ENCODE measurements at regions not wholly inside any gene's neighbourhood (a gene's known extent, or its start where the extent isn't known, plus 50 kb on each side); places are given as distances from the start of the nearest gene placed in this dataset.

GRCh38 chr16:73143002-73143401 lies 95.1 kb upstream of the ZFHX3 start:
- POLR2A ChIA-PET = no interaction called here
- no peak for TF ChIP-seq TCF7L2 (IDR thresholded peaks at IDR 0.05; ENCODE audit: low read depth, low read length)
- TF ChIP-seq REST (IDR thresholded peaks at IDR 0.05; ENCODE audit: insufficient read depth in 1 of 2, low read depth in 2 of 2, low read length in 1 of 2) = no peak
- TF ChIP-seq SIN3A (IDR thresholded peaks at IDR 0.05; ENCODE audit: borderline replicate concordance, insufficient read depth, low read depth, low read length) = no peak
- TF ChIP-seq POLR2AphosphoS5 (IDR thresholded peaks at IDR 0.05; ENCODE audit: low read depth, low read length) = no peak
- TF ChIP-seq CTCF (IDR thresholded peaks at IDR 0.05) = no peak
- in situ Hi-C loops (cut with HindIII; ENCODE audit: low pct_unique_long_range_greater_than_20kb, low sequenced_read_pairs) = no loop called here
- Histone ChIP-seq H3K27me3 (ENCODE audit: control insufficient read depth, insufficient read depth, low read length) (peaks cover 5% of the 10 kb centered on the region; the same call in 1 of the 2 replicates), H3K4me1 (ENCODE audit: control insufficient read depth, insufficient read depth, low read length) (no peaks in the 10 kb centered on the region), H3K4me3 (ENCODE audit: low read depth in 2 of 2, low read length in 2 of 2) (no peak overlapping the region), H3K9me3 (ENCODE audit: control insufficient read depth, insufficient read depth, low read depth, low read length) (no peaks in the 10 kb centered on the region), H3K36me3 (ENCODE audit: control insufficient read depth, insufficient read depth, low read length) (no peaks in the 10 kb centered on the region), H3K27ac (ENCODE audit: low read length) (no peak overlapping the region)
- intact Hi-C loops (cut with micrococcal nuclease; ENCODE audit: unreplicated experiment) = no loop called here
- ATAC-seq (no peak), DNase-seq (ENCODE audit: low read depth, low spot score) (no peak)
- BruUV-seq (replicated peaks) = no TSS peak
- CTCF ChIA-PET = interaction anchor here (0.7 kb wide), 1 partner anchor 227 kb away, joined by 3 read pairs; no protein-coding TSS in a partner anchor

GRCh38 chr16:73142053-73142854 lies 94.3 kb upstream of the ZFHX3 start:
- no peak overlapping the region for H3K27ac ChIP-seq (ENCODE audit: low read length)
- no peaks in the 10 kb centered on the region for H3K9me3 ChIP-seq (ENCODE audit: control insufficient read depth, insufficient read depth, low read depth, low read length)
- in situ Hi-C loops (cut with HindIII; ENCODE audit: low pct_unique_long_range_greater_than_20kb, low sequenced_read_pairs) = no loop called here
- H3K4me3 ChIP-seq (ENCODE audit: low read depth in 2 of 2, low read length in 2 of 2) = no peak overlapping the region
- TF ChIP-seq SIN3A (IDR thresholded peaks at IDR 0.05; ENCODE audit: borderline replicate concordance, insufficient read depth, low read depth, low read length) = no peak
- no peak for TF ChIP-seq TCF7L2 (IDR thresholded peaks at IDR 0.05; ENCODE audit: low read depth, low read length)
- no peak for TF ChIP-seq POLR2AphosphoS5 (IDR thresholded peaks at IDR 0.05; ENCODE audit: low read depth, low read length)
- ChIA-PET POLR2A (no interaction called here), CTCF (no interaction called here)
- intact Hi-C loops (cut with micrococcal nuclease; ENCODE audit: unreplicated experiment) = no loop called here
- no TSS peak for BruUV-seq (replicated peaks)
- no peaks in the 10 kb centered on the region for H3K36me3 ChIP-seq (ENCODE audit: control insufficient read depth, insufficient read depth, low read length)
- peaks cover 8% of the 10 kb centered on the region for H3K27me3 ChIP-seq (ENCODE audit: control insufficient read depth, insufficient read depth, low read length)
- H3K4me1 ChIP-seq (ENCODE audit: control insufficient read depth, insufficient read depth, low read length) = no peaks in the 10 kb centered on the region
- ATAC-seq = no peak
- no peak for DNase-seq (ENCODE audit: low read depth, low spot score)

GRCh38 chr16:73140929-73141328 lies 93.0 kb upstream of the ZFHX3 start:
- POLR2A ChIA-PET = no interaction called here
- CTCF ChIA-PET = no interaction called here
- ATAC-seq (no peak), DNase-seq (ENCODE audit: low read depth, low spot score) (no peak)
- in situ Hi-C loops (cut with HindIII; ENCODE audit: low pct_unique_long_range_greater_than_20kb, low sequenced_read_pairs) (no loop called here), intact Hi-C loops (cut with micrococcal nuclease; ENCODE audit: unreplicated experiment) (no loop called here)
- no peak overlapping the region for H3K4me3 ChIP-seq (ENCODE audit: low read depth in 2 of 2, low read length in 2 of 2)
- no peaks in the 10 kb centered on the region for H3K36me3 ChIP-seq (ENCODE audit: control insufficient read depth, insufficient read depth, low read length)
- no TSS peak for BruUV-seq (replicated peaks)
- no peaks in the 10 kb centered on the region for H3K4me1 ChIP-seq (ENCODE audit: control insufficient read depth, insufficient read depth, low read length)
- H3K27me3 ChIP-seq (ENCODE audit: control insufficient read depth, insufficient read depth, low read length) = peaks cover 8% of the 10 kb centered on the region
- no peak for TF ChIP-seq TCF7L2 (IDR thresholded peaks at IDR 0.05; ENCODE audit: low read depth, low read length)
- no peak for TF ChIP-seq CTCF (IDR thresholded peaks at IDR 0.05)
- TF ChIP-seq SIN3A (IDR thresholded peaks at IDR 0.05; ENCODE audit: borderline replicate concordance, insufficient read depth, low read depth, low read length) = no peak
- no peak overlapping the region for H3K27ac ChIP-seq (ENCODE audit: low read length)
- H3K9me3 ChIP-seq (ENCODE audit: control insufficient read depth, insufficient read depth, low read depth, low read length) = no peaks in the 10 kb centered on the region

Measured in Panc1 (cell line).